ENCODE measurements at regions not wholly inside any gene's neighbourhood (a gene's known extent, or its start where the extent isn't known, plus 50 kb on each side); places are given as distances from the start of the nearest gene placed in this dataset.

GRCh38 chr10:2488446-2489005, 578.8 kb upstream of the PFKP start:
- TF ChIP-seq CTCF (IDR thresholded peaks at IDR 0.05) = no peak
- no peak for TF ChIP-seq POLR2A (IDR thresholded peaks at IDR 0.05)
- TF ChIP-seq EP300 (IDR thresholded peaks at IDR 0.05) = no peak
